Choroid plexus epithelial cell (primary cell): ENCODE measurements at regions not wholly inside any gene's neighbourhood (a gene's known extent, or its start where the extent isn't known, plus 50 kb on each side); places are given as distances from the start of the nearest gene placed in this dataset.

Experiments
- DNase-seq: peaks from one replicate; pipeline ENCODE4 v3.0.0-alpha.2; 2010; ENCODE audit warnings: low read depth
- H3K4me3 ChIP-seq: 2 replicates; pipeline ENCODE4 v1.5.1; 2011; ENCODE audit warnings: low read depth, mild to moderate bottlenecking, control low read depth, low read length, moderate library complexity
- TF ChIP-seq, protein P1 (sequence below): conservative IDR thresholded peaks from 2 replicates; pipeline ENCODE4 v1.5.1; 2011; ENCODE audit warnings: low read depth, mild to moderate bottlenecking, control low read depth, inconsistent platforms, low read length, moderate library complexity

DNA sequence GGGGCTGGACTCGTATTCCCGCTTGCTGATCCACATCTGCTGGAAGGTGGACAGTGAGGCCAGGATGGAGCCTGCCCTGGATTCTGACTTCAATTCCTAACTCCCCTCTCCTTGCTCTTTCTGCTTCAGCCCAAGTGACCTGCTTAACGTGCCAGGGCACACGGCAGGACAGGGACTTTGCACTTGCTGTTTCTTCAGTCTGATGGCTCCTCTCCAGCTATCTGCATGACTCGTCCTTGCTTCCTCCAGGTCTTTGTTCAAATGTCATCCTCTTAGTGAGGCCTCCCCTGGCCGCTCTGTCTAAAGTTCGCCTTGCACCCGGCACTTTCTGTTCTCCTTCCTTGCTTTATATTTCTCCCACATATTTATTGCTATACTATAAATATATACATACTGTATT, 357.6 kb downstream of the MTX2 start:
- TF ChIP-seq, protein P1, sequence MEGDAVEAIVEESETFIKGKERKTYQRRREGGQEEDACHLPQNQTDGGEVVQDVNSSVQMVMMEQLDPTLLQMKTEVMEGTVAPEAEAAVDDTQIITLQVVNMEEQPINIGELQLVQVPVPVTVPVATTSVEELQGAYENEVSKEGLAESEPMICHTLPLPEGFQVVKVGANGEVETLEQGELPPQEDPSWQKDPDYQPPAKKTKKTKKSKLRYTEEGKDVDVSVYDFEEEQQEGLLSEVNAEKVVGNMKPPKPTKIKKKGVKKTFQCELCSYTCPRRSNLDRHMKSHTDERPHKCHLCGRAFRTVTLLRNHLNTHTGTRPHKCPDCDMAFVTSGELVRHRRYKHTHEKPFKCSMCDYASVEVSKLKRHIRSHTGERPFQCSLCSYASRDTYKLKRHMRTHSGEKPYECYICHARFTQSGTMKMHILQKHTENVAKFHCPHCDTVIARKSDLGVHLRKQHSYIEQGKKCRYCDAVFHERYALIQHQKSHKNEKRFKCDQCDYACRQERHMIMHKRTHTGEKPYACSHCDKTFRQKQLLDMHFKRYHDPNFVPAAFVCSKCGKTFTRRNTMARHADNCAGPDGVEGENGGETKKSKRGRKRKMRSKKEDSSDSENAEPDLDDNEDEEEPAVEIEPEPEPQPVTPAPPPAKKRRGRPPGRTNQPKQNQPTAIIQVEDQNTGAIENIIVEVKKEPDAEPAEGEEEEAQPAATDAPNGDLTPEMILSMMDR: no peak
- H3K4me3 ChIP-seq: no peak overlapping the region
- no peak for DNase-seq

DNA sequence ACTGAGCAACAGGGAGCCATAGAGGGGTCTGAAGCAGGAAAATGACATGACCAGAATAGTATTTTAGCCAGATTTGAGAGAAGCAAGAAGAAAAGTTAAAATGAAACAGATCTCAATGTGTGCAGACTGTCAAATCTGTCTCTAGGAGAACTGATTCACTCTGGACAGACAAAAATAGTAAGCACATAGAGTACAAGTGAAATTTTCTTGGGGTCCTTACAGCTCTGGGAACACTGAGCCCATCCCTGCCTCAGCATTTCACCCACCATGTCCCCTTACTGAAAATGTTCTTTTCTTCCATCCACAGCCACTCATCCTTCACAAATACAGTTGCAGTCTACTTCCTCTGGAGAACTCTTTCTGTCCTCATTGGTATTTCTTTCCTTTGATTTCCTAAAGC, 359.2 kb downstream of the MTX2 start:
- H3K4me3 ChIP-seq: no peak overlapping the region
- TF ChIP-seq, protein P1: no peak
- no peak for DNase-seq

DNA sequence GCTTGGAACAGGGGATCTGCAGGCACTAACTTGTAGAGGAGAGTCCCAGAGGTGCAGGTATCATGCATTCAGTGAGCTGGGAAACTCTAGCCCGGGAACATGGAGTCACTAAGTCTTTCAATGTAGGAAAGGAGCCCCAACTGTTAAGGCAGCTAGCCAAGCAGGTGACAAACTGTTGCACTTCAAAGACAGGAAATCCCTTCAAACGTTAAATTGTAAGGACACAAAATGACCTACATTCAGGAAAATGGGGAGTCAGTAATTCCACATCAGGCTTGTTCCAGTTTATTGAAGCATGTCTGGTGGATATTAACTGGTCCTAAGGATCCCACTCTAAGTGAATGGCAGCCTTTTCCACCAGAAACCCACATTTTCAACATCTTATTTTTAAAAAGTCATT, 364.5 kb downstream of the MTX2 start:
- no peak overlapping the region for H3K4me3 ChIP-seq
- no peak for DNase-seq
- TF ChIP-seq, protein P1: no peak

DNA sequence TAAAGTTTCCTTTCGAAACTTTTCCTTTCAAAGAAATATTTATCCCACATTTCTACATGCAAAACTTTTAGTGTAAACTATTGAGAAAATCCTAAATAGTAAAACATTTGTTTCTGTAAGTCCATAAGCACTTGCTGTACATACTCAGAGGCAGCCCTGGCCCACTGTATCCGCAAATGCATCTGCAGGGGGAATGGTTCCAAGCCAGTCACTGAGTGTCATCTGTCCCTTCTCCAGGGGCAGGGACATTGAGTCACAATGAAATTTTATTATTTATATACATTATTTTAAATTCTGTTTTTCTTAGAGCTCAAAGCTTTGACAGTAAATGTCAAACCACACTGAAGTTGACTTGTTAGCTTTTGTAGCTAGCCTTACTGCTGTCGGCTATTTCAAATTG, 367.2 kb downstream of the MTX2 start:
- no peak overlapping the region for H3K4me3 ChIP-seq
- DNase-seq: no peak
- TF ChIP-seq, protein P1: no peak

DNA sequence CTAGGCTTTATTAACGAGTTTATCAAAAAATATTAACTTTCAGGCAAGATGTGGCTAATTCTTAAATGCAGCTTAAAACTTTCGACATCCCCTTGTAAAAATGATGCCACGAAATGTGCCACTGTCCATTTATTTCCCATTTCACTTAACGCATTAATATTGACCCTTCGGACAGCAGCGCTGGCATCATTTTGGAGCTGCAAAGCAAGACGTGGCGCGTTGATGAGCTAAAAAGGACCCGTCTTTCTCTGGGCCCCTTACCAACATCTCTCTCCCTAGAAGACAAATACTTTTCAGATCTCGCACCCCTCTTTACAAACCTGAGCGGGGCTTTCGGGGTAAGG, 367.9 kb downstream of the MTX2 start:
- TF ChIP-seq, protein P1: no peak
- no peak for DNase-seq
- H3K4me3 ChIP-seq: peak overlapping the region; percentile 64

DNA sequence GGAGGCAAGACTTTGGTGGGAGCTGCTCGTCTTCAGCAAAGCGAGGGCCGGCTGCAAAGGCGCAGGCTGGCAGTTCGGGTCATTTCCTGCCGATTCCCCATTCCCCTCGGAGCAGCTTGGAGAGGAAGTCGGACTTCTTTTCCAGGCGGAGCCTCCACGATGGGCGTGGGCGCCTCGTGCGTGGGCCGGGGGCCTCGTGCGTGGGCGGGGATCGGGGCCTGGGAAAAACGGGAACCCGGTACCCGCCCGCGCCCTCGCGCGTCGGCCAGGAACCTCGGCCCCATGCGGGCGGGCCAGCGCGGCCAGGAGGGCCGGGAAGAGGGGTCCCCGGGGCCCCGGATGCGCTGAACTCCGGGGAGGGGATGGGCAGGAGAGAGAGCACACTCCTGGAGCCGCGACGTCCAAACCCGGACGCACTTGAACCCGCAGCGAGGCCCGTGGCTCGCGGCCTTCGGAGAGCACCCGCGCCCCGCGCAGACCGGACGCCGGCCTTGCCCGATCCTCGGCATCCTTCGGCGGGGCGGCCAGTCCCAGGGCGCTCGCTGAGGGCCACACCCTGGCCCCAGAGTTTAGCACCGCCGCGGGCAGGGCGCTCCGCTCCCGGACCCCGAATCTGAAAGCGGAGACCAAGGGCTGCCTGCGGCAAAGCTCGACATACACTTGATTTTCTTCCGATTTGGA, 368.4 kb downstream of the MTX2 start:
- TF ChIP-seq, protein P1: no peak
- peak overlapping the region; percentile 64 for H3K4me3 ChIP-seq
- peak; percentile 11 for DNase-seq

DNA sequence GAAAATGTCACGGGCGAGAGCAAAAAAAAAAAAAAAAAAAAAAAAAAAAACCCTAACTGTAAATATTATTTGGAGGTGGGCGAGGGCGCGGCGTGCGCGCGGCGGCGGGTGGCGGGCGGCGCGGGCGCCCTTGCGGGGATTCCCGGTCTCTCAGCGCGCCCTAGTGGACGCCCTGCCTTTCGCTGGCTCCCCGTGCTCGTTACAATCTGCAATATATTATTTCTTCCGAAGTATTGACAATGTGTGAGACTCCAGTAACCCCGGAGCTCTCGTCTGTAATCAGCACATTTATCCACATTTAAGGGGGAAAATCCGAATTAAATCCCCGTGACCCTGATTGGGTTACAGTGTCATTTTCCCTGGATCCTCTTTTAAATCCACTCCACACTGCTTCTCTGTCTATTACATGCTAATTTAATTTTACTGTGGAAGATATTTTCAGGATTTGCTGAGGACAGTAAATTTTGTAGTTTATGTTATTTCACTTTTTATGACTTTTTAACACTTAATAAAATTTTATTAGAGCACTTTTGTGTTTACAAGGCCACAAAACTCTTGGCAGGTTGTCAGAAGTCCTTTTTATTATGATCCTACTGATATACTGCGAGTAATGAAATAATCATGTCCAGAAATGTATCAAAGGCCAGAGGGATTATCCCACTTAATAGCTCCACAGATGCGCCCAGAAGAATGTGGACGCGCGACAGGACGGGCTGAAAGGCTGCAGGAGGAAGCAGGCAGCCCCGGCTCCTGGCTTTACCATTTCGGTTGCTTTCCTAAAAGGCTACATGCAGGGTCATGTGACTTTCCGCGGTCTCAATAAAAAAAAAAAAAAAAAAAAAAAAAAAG, 369.1 kb downstream of the MTX2 start:
- H3K4me3 ChIP-seq: peak overlapping the region; percentile 64
- TF ChIP-seq, protein P1: peak; percentile 70
- peak; percentile 61 for DNase-seq
